ENCODE measurements at regions not wholly inside any gene's neighbourhood (a gene's known extent, or its start where the extent isn't known, plus 50 kb on each side); places are given as distances from the start of the nearest gene placed in this dataset.

- Mint-ChIP-seq H3K27me3 (ENCODE audit: low read depth in 3 of 3) (peaks cover 2 to 4% (median 3%) of the 10 kb centered on the region in 3 donors), H3K27ac (no peak overlapping the region), H3K4me1 (peaks cover 31 to 35% of the 10 kb centered on the region in 2 donors), H3K36me3 (peaks cover 0 to 4% (median 4%) of the 10 kb centered on the region in 3 donors), H3K9me3 (no peaks in the 10 kb centered on the region), H3K4me3 (no peak overlapping the region)
- DNase-seq: no peak
Measured at GRCh38 chr3:187795207-187795960, 50.1 kb upstream of the BCL6 start.

GRCh38 chr3:187798126-187798525 is 52.9 kb upstream of the BCL6 start:
- H3K4me1 Mint-ChIP-seq: peaks cover 57 to 58% of the 10 kb centered on the region in 2 donors
- H3K27me3 Mint-ChIP-seq (ENCODE audit: low read depth in 3 of 3): peaks cover 0 to 4% (median 2%) of the 10 kb centered on the region in 3 donors
- peaks cover 0 to 4% (median 4%) of the 10 kb centered on the region in 3 donors for H3K36me3 Mint-ChIP-seq
- H3K4me3 Mint-ChIP-seq: peak overlapping the region; percentile 68 to 73 (median 73)
- H3K9me3 Mint-ChIP-seq: no peaks in the 10 kb centered on the region
- no peak for DNase-seq
- peak overlapping the region; percentile 76 to 94 (median 90) for H3K27ac Mint-ChIP-seq

- Mint-ChIP-seq H3K4me3 (peak overlapping the region; percentile 68 to 73 (median 73)), H3K36me3 (peaks cover 0 to 4% (median 4%) of the 10 kb centered on the region in 3 donors), H3K4me1 (peaks cover 57 to 59% of the 10 kb centered on the region in 2 donors), H3K9me3 (no peaks in the 10 kb centered on the region), H3K27me3 (ENCODE audit: low read depth in 3 of 3) (peaks cover 0 to 4% (median 0%) of the 10 kb centered on the region in 3 donors), H3K27ac (peak overlapping the region; percentile 76 to 94 (median 90))
- peak; percentile 28 to 39 (median 37) for DNase-seq
Measured at GRCh38 chr3:187798531-187799530, 53.6 kb upstream of the BCL6 start.

GRCh38 chr3:187799942-187800641 is 54.8 kb upstream of the BCL6 start:
- peaks cover 0 to 4% (median 4%) of the 10 kb centered on the region in 3 donors for H3K36me3 Mint-ChIP-seq
- H3K27me3 Mint-ChIP-seq (ENCODE audit: low read depth in 3 of 3): peaks cover 0 to 2% (median 0%) of the 10 kb centered on the region in 3 donors
- peak overlapping the region; percentile 68 to 73 (median 73) for H3K4me3 Mint-ChIP-seq
- no peaks in the 10 kb centered on the region for H3K9me3 Mint-ChIP-seq
- peak overlapping the region; percentile 76 to 94 (median 90) for H3K27ac Mint-ChIP-seq
- DNase-seq: peak; percentile 25 to 27 (median 26)
- peaks cover 57 to 59% of the 10 kb centered on the region in 2 donors for H3K4me1 Mint-ChIP-seq

- H3K36me3 Mint-ChIP-seq: peaks cover 0 to 7% (median 4%) of the 10 kb centered on the region in 3 donors
- H3K27ac Mint-ChIP-seq: peak overlapping the region; percentile 76 to 93 (median 90)
- H3K9me3 Mint-ChIP-seq: no peaks in the 10 kb centered on the region
- H3K4me3 Mint-ChIP-seq: peak overlapping the region; percentile 34 to 77 (median 73)
- DNase-seq: no peak
- H3K27me3 Mint-ChIP-seq (ENCODE audit: low read depth in 3 of 3): peaks cover 0 to 5% (median 0%) of the 10 kb centered on the region in 3 donors
- peaks cover 57 to 59% of the 10 kb centered on the region in 2 donors for H3K4me1 Mint-ChIP-seq
Measured at GRCh38 chr3:187801152-187801551, 55.9 kb upstream of the BCL6 start.

- H3K27ac Mint-ChIP-seq: peak overlapping the region; percentile 9 to 91 (median 56)
- peaks cover 0 to 7% (median 4%) of the 10 kb centered on the region in 3 donors for H3K36me3 Mint-ChIP-seq
- peak overlapping the region; percentile 0 to 74 (median 30) for H3K4me3 Mint-ChIP-seq
- peaks cover 0 to 5% (median 2%) of the 10 kb centered on the region in 3 donors for H3K27me3 Mint-ChIP-seq (ENCODE audit: low read depth in 3 of 3)
- H3K4me1 Mint-ChIP-seq: peaks cover 57 to 59% of the 10 kb centered on the region in 2 donors
- peak in 1 of 3 donors; percentile 17 for DNase-seq
- H3K9me3 Mint-ChIP-seq: no peaks in the 10 kb centered on the region
Measured at GRCh38 chr3:187802203-187802927, 57.1 kb upstream of the BCL6 start.

GRCh38 chr3:187802928-187803259 is 57.6 kb upstream of the BCL6 start:
- Mint-ChIP-seq H3K4me3 (peak overlapping the region in 1 of 5 donors; percentile 74), H3K27me3 (ENCODE audit: low read depth in 3 of 3) (peaks cover 0 to 5% (median 2%) of the 10 kb centered on the region in 3 donors), H3K9me3 (no peaks in the 10 kb centered on the region), H3K27ac (peak overlapping the region in 4 of 6 donors; percentile 9 to 91 (median 66)), H3K4me1 (peaks cover 51 to 54% of the 10 kb centered on the region in 2 donors), H3K36me3 (peaks cover 0 to 7% (median 4%) of the 10 kb centered on the region in 3 donors)
- peak in 1 of 3 donors; percentile 45 for DNase-seq

GRCh38 chr3:187804120-187804744 is 59.0 kb upstream of the BCL6 start:
- H3K9me3 Mint-ChIP-seq: no peaks in the 10 kb centered on the region
- H3K36me3 Mint-ChIP-seq: peaks cover 0 to 3% (median 0%) of the 10 kb centered on the region in 3 donors
- H3K4me1 Mint-ChIP-seq: peaks cover 38 to 40% of the 10 kb centered on the region in 2 donors
- H3K4me3 Mint-ChIP-seq: no peak overlapping the region
- peaks cover 0 to 3% (median 2%) of the 10 kb centered on the region in 3 donors for H3K27me3 Mint-ChIP-seq (ENCODE audit: low read depth in 3 of 3)
- DNase-seq: no peak
- no peak overlapping the region for H3K27ac Mint-ChIP-seq

GRCh38 chr3:187804745-187805121 is 59.5 kb upstream of the BCL6 start:
- no peak overlapping the region for H3K27ac Mint-ChIP-seq
- peaks cover 33 to 35% of the 10 kb centered on the region in 2 donors for H3K4me1 Mint-ChIP-seq
- no peaks in the 10 kb centered on the region for H3K9me3 Mint-ChIP-seq
- peaks cover 0 to 3% (median 0%) of the 10 kb centered on the region in 3 donors for H3K36me3 Mint-ChIP-seq
- no peak for DNase-seq
- no peak overlapping the region for H3K4me3 Mint-ChIP-seq
- H3K27me3 Mint-ChIP-seq (ENCODE audit: low read depth in 3 of 3): peaks cover 0 to 3% (median 2%) of the 10 kb centered on the region in 3 donors

- H3K9me3 Mint-ChIP-seq: no peaks in the 10 kb centered on the region
- H3K36me3 Mint-ChIP-seq: peaks cover 0 to 3% (median 0%) of the 10 kb centered on the region in 3 donors
- H3K27ac Mint-ChIP-seq: no peak overlapping the region
- no peak overlapping the region for H3K4me3 Mint-ChIP-seq
- peaks cover 0 to 3% (median 2%) of the 10 kb centered on the region in 3 donors for H3K27me3 Mint-ChIP-seq (ENCODE audit: low read depth in 3 of 3)
- peaks cover 22 to 25% of the 10 kb centered on the region in 2 donors for H3K4me1 Mint-ChIP-seq
- DNase-seq: no peak
Measured at GRCh38 chr3:187805774-187806173, 60.5 kb upstream of the BCL6 start.

GRCh38 chr3:187807086-187807862 is 62.0 kb upstream of the BCL6 start:
- no peaks in the 10 kb centered on the region for H3K9me3 Mint-ChIP-seq
- no peak for DNase-seq
- peaks cover 0 to 3% (median 0%) of the 10 kb centered on the region in 3 donors for H3K36me3 Mint-ChIP-seq
- peak overlapping the region in 1 of 6 donors; percentile 18 for H3K27ac Mint-ChIP-seq
- peaks cover 7 to 19% of the 10 kb centered on the region in 2 donors for H3K4me1 Mint-ChIP-seq
- no peak overlapping the region for H3K4me3 Mint-ChIP-seq
- H3K27me3 Mint-ChIP-seq (ENCODE audit: low read depth in 3 of 3): peaks cover 0 to 3% (median 2%) of the 10 kb centered on the region in 3 donors

Data from immature natural killer cell (primary cell).